ENCODE measurements at regions not wholly inside any gene's neighbourhood (a gene's known extent, or its start where the extent isn't known, plus 50 kb on each side); places are given as distances from the start of the nearest gene placed in this dataset.

DNA sequence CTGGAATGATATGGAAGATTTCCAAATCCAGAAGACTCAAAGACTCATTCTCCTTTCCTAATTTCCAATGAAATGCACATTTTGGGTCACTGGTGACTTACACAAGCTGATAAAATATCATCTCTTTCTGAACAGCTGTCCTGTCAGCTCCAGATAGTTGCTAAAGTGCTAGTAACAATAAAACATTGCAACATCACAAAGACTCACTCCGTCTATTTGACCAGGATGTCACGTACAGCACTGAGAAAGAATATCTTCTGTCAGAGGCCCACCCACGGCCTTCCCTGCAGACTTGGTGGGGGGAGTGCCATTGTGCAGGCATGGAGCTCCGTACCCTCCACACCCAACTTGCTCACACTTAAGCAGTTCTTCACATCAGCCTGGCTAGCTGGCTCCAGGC is 78.9 kb upstream of the EGR2 start:
- Mint-ChIP-seq H3K4me3 (ENCODE audit: unreplicated experiment) (no peak overlapping the region), H3K27ac (ENCODE audit: low read depth, unreplicated experiment) (no peak overlapping the region), H3K9me3 (ENCODE audit: unreplicated experiment) (no peaks in the 10 kb centered on the region), H3K27me3 (ENCODE audit: insufficient read depth, unreplicated experiment) (no peaks in the 10 kb centered on the region), H3K36me3 (ENCODE audit: insufficient read depth, unreplicated experiment) (no peaks in the 10 kb centered on the region), H3K4me1 (ENCODE audit: insufficient read depth, unreplicated experiment) (no peaks in the 10 kb centered on the region)
- TF ChIP-seq, protein P1, sequence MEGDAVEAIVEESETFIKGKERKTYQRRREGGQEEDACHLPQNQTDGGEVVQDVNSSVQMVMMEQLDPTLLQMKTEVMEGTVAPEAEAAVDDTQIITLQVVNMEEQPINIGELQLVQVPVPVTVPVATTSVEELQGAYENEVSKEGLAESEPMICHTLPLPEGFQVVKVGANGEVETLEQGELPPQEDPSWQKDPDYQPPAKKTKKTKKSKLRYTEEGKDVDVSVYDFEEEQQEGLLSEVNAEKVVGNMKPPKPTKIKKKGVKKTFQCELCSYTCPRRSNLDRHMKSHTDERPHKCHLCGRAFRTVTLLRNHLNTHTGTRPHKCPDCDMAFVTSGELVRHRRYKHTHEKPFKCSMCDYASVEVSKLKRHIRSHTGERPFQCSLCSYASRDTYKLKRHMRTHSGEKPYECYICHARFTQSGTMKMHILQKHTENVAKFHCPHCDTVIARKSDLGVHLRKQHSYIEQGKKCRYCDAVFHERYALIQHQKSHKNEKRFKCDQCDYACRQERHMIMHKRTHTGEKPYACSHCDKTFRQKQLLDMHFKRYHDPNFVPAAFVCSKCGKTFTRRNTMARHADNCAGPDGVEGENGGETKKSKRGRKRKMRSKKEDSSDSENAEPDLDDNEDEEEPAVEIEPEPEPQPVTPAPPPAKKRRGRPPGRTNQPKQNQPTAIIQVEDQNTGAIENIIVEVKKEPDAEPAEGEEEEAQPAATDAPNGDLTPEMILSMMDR (IDR thresholded peaks at IDR 0.05; ENCODE audit: unreplicated experiment) = no peak
- no TSS peak for BruUV-seq (replicated peaks)
- CTCF ChIA-PET = interaction anchor here (0.6 to 1.1 kb wide), 4 partner anchors 17 to 1556 kb away, joined by 3 to 4 read pairs (median 3); no protein-coding TSS in a partner anchor
- POLR2A ChIA-PET = interaction anchor here (0.7 kb wide), 1 partner anchor 21 kb away, joined by 3 read pairs; no protein-coding TSS in a partner anchor
- peak; percentile 41 for DNase-seq (ENCODE audit: unreplicated experiment)
- intact Hi-C loops (cut with micrococcal nuclease) = no loop called here

DNA sequence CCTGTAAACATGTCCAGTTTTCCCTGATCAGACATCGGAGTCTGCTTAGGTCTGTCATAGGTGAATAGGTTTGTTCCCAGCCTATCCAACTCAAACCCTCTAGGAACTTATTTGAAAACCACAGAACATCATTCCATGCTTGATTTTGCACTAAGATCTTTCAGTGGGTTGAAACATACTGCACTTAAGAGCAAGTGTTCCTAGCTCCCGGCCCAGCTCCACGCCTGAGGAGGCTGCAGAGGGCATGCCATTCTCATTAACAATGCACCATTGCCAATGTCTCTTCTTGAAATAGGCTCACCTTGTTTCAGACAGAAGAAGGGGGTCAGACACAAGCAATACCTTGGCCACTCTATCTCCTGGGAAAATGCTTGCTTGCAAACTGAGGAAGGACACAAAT is 78.0 kb upstream of the EGR2 start:
- H3K27ac Mint-ChIP-seq (ENCODE audit: low read depth, unreplicated experiment) = no peak overlapping the region
- H3K4me1 Mint-ChIP-seq (ENCODE audit: insufficient read depth, unreplicated experiment) = no peaks in the 10 kb centered on the region
- TF ChIP-seq, protein P1 (IDR thresholded peaks at IDR 0.05; ENCODE audit: unreplicated experiment) = no peak
- no peak overlapping the region for H3K4me3 Mint-ChIP-seq (ENCODE audit: unreplicated experiment)
- CTCF ChIA-PET = no interaction called here
- no peaks in the 10 kb centered on the region for H3K9me3 Mint-ChIP-seq (ENCODE audit: unreplicated experiment)
- no peak for DNase-seq (ENCODE audit: unreplicated experiment)
- no peaks in the 10 kb centered on the region for H3K36me3 Mint-ChIP-seq (ENCODE audit: insufficient read depth, unreplicated experiment)
- POLR2A ChIA-PET = no interaction called here
- no TSS peak for BruUV-seq (replicated peaks)
- intact Hi-C loops (cut with micrococcal nuclease) = no loop called here
- H3K27me3 Mint-ChIP-seq (ENCODE audit: insufficient read depth, unreplicated experiment) = no peaks in the 10 kb centered on the region

- CTCF ChIA-PET = no interaction called here
- TF ChIP-seq, protein P1 (IDR thresholded peaks at IDR 0.05; ENCODE audit: unreplicated experiment) = no peak
- no peak overlapping the region for H3K27ac Mint-ChIP-seq (ENCODE audit: low read depth, unreplicated experiment)
- no peak for DNase-seq (ENCODE audit: unreplicated experiment)
- intact Hi-C loops (cut with micrococcal nuclease) = no loop called here
- no peak overlapping the region for H3K4me3 Mint-ChIP-seq (ENCODE audit: unreplicated experiment)
- no peaks in the 10 kb centered on the region for H3K4me1 Mint-ChIP-seq (ENCODE audit: insufficient read depth, unreplicated experiment)
- no peaks in the 10 kb centered on the region for H3K27me3 Mint-ChIP-seq (ENCODE audit: insufficient read depth, unreplicated experiment)
- BruUV-seq (replicated peaks) = no TSS peak
- H3K36me3 Mint-ChIP-seq (ENCODE audit: insufficient read depth, unreplicated experiment) = no peaks in the 10 kb centered on the region
- no peaks in the 10 kb centered on the region for H3K9me3 Mint-ChIP-seq (ENCODE audit: unreplicated experiment)
- POLR2A ChIA-PET = no interaction called here
Measured at GRCh38 chr10:62893036-62893435, 76.9 kb upstream of the EGR2 start.

DNA sequence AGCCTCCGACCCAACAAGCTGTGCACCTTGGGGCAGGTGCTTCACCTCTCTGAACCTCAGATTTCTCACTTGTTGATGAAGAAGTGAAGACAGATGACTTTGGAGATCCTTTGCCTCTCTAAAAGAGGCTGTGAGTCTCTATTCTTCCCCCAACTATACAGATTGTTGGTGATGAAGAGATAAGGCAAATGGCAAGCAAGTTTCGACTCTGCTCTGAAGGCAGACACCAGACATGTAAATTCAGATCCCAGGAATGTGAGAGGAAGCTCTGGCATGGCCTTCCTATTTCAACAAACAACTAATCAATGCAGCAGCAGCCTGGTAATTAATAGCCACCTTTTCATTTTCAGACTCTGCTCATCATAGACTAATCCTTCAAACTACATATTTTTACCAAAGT is 74.2 kb upstream of the EGR2 start:
- POLR2A ChIA-PET = no interaction called here
- Mint-ChIP-seq H3K9me3 (ENCODE audit: unreplicated experiment) (no peaks in the 10 kb centered on the region), H3K4me1 (ENCODE audit: insufficient read depth, unreplicated experiment) (peaks cover 5% of the 10 kb centered on the region), H3K27me3 (ENCODE audit: insufficient read depth, unreplicated experiment) (peaks cover 11% of the 10 kb centered on the region), H3K27ac (ENCODE audit: low read depth, unreplicated experiment) (no peak overlapping the region), H3K4me3 (ENCODE audit: unreplicated experiment) (no peak overlapping the region), H3K36me3 (ENCODE audit: insufficient read depth, unreplicated experiment) (no peaks in the 10 kb centered on the region)
- TF ChIP-seq, protein P1 (IDR thresholded peaks at IDR 0.05; ENCODE audit: unreplicated experiment) = no peak
- intact Hi-C loops (cut with micrococcal nuclease) = no loop called here
- BruUV-seq (replicated peaks) = no TSS peak
- no peak for DNase-seq (ENCODE audit: unreplicated experiment)
- CTCF ChIA-PET = interaction anchor here (0.6 kb wide), 1 partner anchor 131 kb away, joined by 3 read pairs; no protein-coding TSS in a partner anchor

All from MCF 10A (cell line).